ENCODE measurements at regions not wholly inside any gene's neighbourhood (a gene's known extent, or its start where the extent isn't known, plus 50 kb on each side); places are given as distances from the start of the nearest gene placed in this dataset.

DNA sequence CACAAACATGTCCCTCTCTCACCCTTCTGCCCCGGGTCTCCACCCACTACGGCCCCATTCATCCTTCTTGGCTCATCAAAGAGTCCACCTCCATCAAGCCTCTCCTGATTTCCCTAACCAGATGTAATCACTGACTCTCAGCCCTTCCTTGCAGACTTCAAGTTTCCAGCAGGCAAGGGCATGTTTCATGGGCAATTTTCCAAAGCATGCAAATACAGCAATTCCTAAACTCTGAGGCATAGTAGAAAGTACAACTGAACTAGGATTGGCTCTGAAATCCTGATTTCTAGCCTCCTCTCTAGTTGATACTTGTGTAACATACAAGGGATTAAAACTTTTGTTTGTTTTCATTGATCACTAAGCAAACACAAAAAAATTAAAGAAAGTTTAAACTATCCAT is 109.1 kb upstream of the GADD45A start:
- TF ChIP-seq GATAD2B (conservative IDR thresholded peaks at IDR 0.05; ENCODE audit: low read depth) (no peak), POLR2AphosphoS2 (IDR thresholded peaks at IDR 0.05; ENCODE audit: low read depth, low read length) (no peak), POLR2A (IDR thresholded peaks at IDR 0.05; ENCODE audit: low read depth, low read length) (no peak), HCFC1 (IDR thresholded peaks at IDR 0.05; ENCODE audit: low read length) (no peak), ESRRA (IDR thresholded peaks at IDR 0.05; ENCODE audit: low read length) (no peak), CREB1 (IDR thresholded peaks at IDR 0.05; ENCODE audit: low read depth) (no peak)
- TF ChIP-seq, protein P1, sequence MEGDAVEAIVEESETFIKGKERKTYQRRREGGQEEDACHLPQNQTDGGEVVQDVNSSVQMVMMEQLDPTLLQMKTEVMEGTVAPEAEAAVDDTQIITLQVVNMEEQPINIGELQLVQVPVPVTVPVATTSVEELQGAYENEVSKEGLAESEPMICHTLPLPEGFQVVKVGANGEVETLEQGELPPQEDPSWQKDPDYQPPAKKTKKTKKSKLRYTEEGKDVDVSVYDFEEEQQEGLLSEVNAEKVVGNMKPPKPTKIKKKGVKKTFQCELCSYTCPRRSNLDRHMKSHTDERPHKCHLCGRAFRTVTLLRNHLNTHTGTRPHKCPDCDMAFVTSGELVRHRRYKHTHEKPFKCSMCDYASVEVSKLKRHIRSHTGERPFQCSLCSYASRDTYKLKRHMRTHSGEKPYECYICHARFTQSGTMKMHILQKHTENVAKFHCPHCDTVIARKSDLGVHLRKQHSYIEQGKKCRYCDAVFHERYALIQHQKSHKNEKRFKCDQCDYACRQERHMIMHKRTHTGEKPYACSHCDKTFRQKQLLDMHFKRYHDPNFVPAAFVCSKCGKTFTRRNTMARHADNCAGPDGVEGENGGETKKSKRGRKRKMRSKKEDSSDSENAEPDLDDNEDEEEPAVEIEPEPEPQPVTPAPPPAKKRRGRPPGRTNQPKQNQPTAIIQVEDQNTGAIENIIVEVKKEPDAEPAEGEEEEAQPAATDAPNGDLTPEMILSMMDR (IDR thresholded peaks at IDR 0.05 in 2 of 3, conservative IDR thresholded peaks at IDR 0.05 in 1 of 3; ENCODE audit: control insufficient read depth in 2 of 3, extremely low read depth in 1 of 3, insufficient read depth in 1 of 3, low read depth in 3 of 3, low read length in 3 of 3): no peak

All from GM12878 (cell line).